IMR-90 (cell line): ENCODE measurements at regions not wholly inside any gene's neighbourhood (a gene's known extent, or its start where the extent isn't known, plus 50 kb on each side); places are given as distances from the start of the nearest gene placed in this dataset.

Experiments used
- ATAC-seq: fragments of 200-7000 bp; cut with Tn5 transposase; 2 replicates; pipeline ENCODE4 v1.9.1; 2020; ENCODE audit warnings: low read depth, mild to moderate bottlenecking, moderate library complexity
- BruUV-seq: library from RNA; stranded (reverse); fragments of 400-500 nt; replicated peaks from 2 replicates; lab custom pipeline; 2021; lab: Mats Ljungman, UMichigan
- CTCF ChIA-PET: fragments of 300-600 bp; formaldehyde crosslinking; extraction: SDS; loops from one replicate; lab custom pipeline; 2021; ENCODE audit warnings: antibody characterized with exemption; lab: Yijun Ruan, JAX
- POLR2A ChIA-PET: fragments of 300-600 bp; sonication (Branson Sonifier 250); formaldehyde crosslinking; loops from one replicate; lab custom pipeline; 2022; ENCODE audit warnings: antibody characterized with exemption; ENCODE audit not compliant: unreplicated experiment; lab: Charles Lee
- DNase-seq: peaks from one replicate; pipeline ENCODE4 v3.0.0; 2013
- H2AFZ ChIP-seq: replicated peaks from 2 replicates; pipeline ENCODE3; 2013; ENCODE audit warnings: low read length, mild to moderate bottlenecking; ENCODE audit not compliant: poor library complexity
- H2AK5ac ChIP-seq: 2 replicates; pipeline ENCODE4 v1.6.1; 2013; ENCODE audit warnings: low read depth, low read length, inconsistent platforms
- H2AK9ac ChIP-seq: replicated peaks from 2 replicates; pipeline ENCODE3; 2013; ENCODE audit warnings: mild to moderate bottlenecking, low read depth, low read length, moderate library complexity; ENCODE audit not compliant: poor library complexity
- H2BK120ac ChIP-seq: 2 replicates; pipeline ENCODE4 v1.6.1; 2013; ENCODE audit warnings: low read depth, low read length, inconsistent platforms
- H2BK15ac ChIP-seq: 3 replicates; pipeline ENCODE4 v1.6.1; 2013; ENCODE audit warnings: low read depth, low read length, inconsistent platforms
- H2BK20ac ChIP-seq: 2 replicates; pipeline ENCODE4 v1.6.1; 2013; ENCODE audit warnings: low read depth, mild to moderate bottlenecking, inconsistent platforms, low read length, moderate library complexity
- H2BK5ac ChIP-seq: 2 replicates; pipeline ENCODE4 v1.6.1; 2013; ENCODE audit warnings: mild to moderate bottlenecking, low read depth, low read length, inconsistent platforms; ENCODE audit not compliant: poor library complexity, severe bottlenecking
- H3K14ac ChIP-seq: replicated peaks from 2 replicates; pipeline ENCODE4 v1.6.1; 2013; ENCODE audit warnings: low read depth, low read length, inconsistent platforms
- H3K18ac ChIP-seq: 2 replicates; pipeline ENCODE4 v1.6.1; 2013; ENCODE audit warnings: low read depth, low read length, control low read depth
- H3K23ac ChIP-seq: 2 replicates; pipeline ENCODE4 v1.6.1; 2013; ENCODE audit warnings: low read depth, low read length, inconsistent platforms
- H3K27ac ChIP-seq: 2 replicates; pipeline ENCODE4 v1.5.1; 2013; ENCODE audit warnings: mild to moderate bottlenecking, control low read depth, low read length; ENCODE audit not compliant: insufficient read depth
- H3K27me3 ChIP-seq: 2 replicates; pipeline ENCODE4 v1.6.1; 2013; ENCODE audit warnings: low read length; ENCODE audit not compliant: control insufficient read depth, insufficient read depth
- H3K36me3 ChIP-seq: 2 replicates; pipeline ENCODE4 v1.6.1; 2013; ENCODE audit warnings: low read length, mixed read lengths; ENCODE audit not compliant: control insufficient read depth, insufficient read depth
- H3K4ac ChIP-seq: 2 replicates; pipeline ENCODE4 v1.6.1; 2013; ENCODE audit warnings: low read depth, low read length, inconsistent platforms
- H3K4me1 ChIP-seq: 2 replicates; pipeline ENCODE4 v1.6.1; 2013; ENCODE audit warnings: low read length, mixed read lengths; ENCODE audit not compliant: control insufficient read depth, insufficient read depth
- H3K4me2 ChIP-seq: 2 replicates; pipeline ENCODE4 v1.6.1; 2013; ENCODE audit warnings: low read depth, mild to moderate bottlenecking, control low read depth, low read length, moderate library complexity
- H3K4me3 ChIP-seq: 2 replicates; pipeline ENCODE4 v1.5.1; 2013; ENCODE audit warnings: low read depth, mild to moderate bottlenecking, control low read depth, low read length, moderate library complexity; ENCODE audit not compliant: insufficient read depth
- H3K56ac ChIP-seq: 2 replicates; pipeline ENCODE4 v1.6.1; 2013; ENCODE audit warnings: low read length, inconsistent platforms; ENCODE audit not compliant: insufficient read depth; ENCODE audit errors: extremely low read depth
- H3K79me1 ChIP-seq, 2 experiments: 2 replicates each; pipeline ENCODE4 v1.6.1; 2013; ENCODE audit warnings: low read length in 2 of 2, inconsistent platforms in 1 of 2, low read depth in 1 of 2
- H3K9ac ChIP-seq: 2 replicates; pipeline ENCODE4 v1.6.1; 2013; ENCODE audit warnings: low read depth, low read length, control low read depth
- H3K9me1 ChIP-seq: 2 replicates; pipeline ENCODE4 v1.6.1; 2013; ENCODE audit warnings: low read length, inconsistent platforms; ENCODE audit not compliant: insufficient read depth
- H3K9me3 ChIP-seq: 2 replicates; pipeline ENCODE4 v1.6.1; 2013; ENCODE audit warnings: low read length; ENCODE audit not compliant: control insufficient read depth, insufficient read depth
- H4K20me1 ChIP-seq: 2 replicates; pipeline ENCODE4 v1.6.1; 2013; ENCODE audit warnings: low read length, inconsistent platforms; ENCODE audit not compliant: insufficient read depth
- H4K5ac ChIP-seq: 2 replicates; pipeline ENCODE4 v1.6.1; 2013; ENCODE audit warnings: mild to moderate bottlenecking, low read depth, low read length, control low read depth
- H4K8ac ChIP-seq, 2 experiments: 2 replicates each; pipeline ENCODE4 v1.6.1; 2013; ENCODE audit warnings: low read depth in 2 of 2, low read length in 2 of 2, control low read depth in 1 of 2, inconsistent platforms in 1 of 2
- H4K91ac ChIP-seq: 2 replicates; pipeline ENCODE4 v1.6.1; 2013; ENCODE audit warnings: low read depth, low read length, inconsistent platforms; ENCODE audit not compliant: insufficient read depth
- BHLHE40 ChIP-seq: fragments of 150-350 bp; IDR thresholded peaks from 2 replicates; pipeline ENCODE4 v1.6.1; 2016; ENCODE audit warnings: mild to moderate bottlenecking, low read depth, low read length
- CEBPB ChIP-seq: IDR thresholded peaks from 2 replicates; pipeline ENCODE4 v1.6.1; 2012; ENCODE audit warnings: low read depth, low read length, improper control_type of control experiment
- CHD1 ChIP-seq: IDR thresholded peaks from 2 replicates; pipeline ENCODE4 v1.6.1; 2012; ENCODE audit warnings: low read depth, low read length, improper control_type of control experiment
- FOS ChIP-seq: fragments of 150-350 bp; IDR thresholded peaks from 2 replicates; pipeline ENCODE4 v1.6.1; 2016; ENCODE audit warnings: low read depth, low read length
- MAZ ChIP-seq: IDR thresholded peaks from 2 replicates; pipeline ENCODE4 v1.6.1; 2012; ENCODE audit warnings: low read depth, mild to moderate bottlenecking, low read length, improper control_type of control experiment, moderate library complexity, borderline replicate concordance
- MXI1 ChIP-seq: IDR thresholded peaks from 2 replicates; pipeline ENCODE4 v1.6.1; 2012; ENCODE audit warnings: low read depth, mild to moderate bottlenecking, low read length, moderate library complexity, borderline replicate concordance
- RFX5 ChIP-seq: IDR thresholded peaks from 2 replicates; pipeline ENCODE4 v1.8.0; 2012; ENCODE audit warnings: low read depth, mild to moderate bottlenecking, low read length, moderate library complexity
- SMC3 ChIP-seq: fragments of 150-350 bp; IDR thresholded peaks from 2 replicates; pipeline ENCODE4 v1.6.1; 2016; ENCODE audit warnings: low read depth, mild to moderate bottlenecking, antibody characterized with exemption, low read length, moderate library complexity
- WGBS, 2 experiments: methylation state at CpG; one replicate each; pipeline versions ENCODE4 v1.1.5 to v1.1.7; 2013; ENCODE audit warnings: missing lambda C conversion rate in 2 of 2; ENCODE audit not compliant: insufficient read length in 1 of 2; ENCODE audit errors: extremely low coverage in 2 of 2; 5-methylcytosine and 5-hydroxymethylcytosine counted together
- dilution Hi-C: fragments of 300-500 bp; cut with HindIII; formaldehyde crosslinking; loops from one replicate; pipeline ENCODE4 v1.14.3; 2018; ENCODE audit warnings: low sequenced_read_pairs; ENCODE audit not compliant: unreplicated experiment
- in situ Hi-C: fragments of 300-500 bp; cut with MboI; formaldehyde crosslinking; loops from 3 replicates; pipeline ENCODE4 v1.14.3; 2019; ENCODE audit warnings: low sequenced_read_pairs, inconsistent platforms, mixed read lengths
- intact Hi-C: fragments of 100-400 bp; cut with micrococcal nuclease; formaldehyde crosslinking; loops from 2 replicates; pipeline ENCODE4 v1.10.0; 2022
- TF ChIP-seq, protein P1 (sequence below): conservative IDR thresholded peaks from 2 replicates; pipeline ENCODE4 v1.5.1; 2012; ENCODE audit warnings: mild to moderate bottlenecking, low read depth, low read length, improper control_type of control experiment
- TF ChIP-seq, protein P2 (sequence below): fragments of 150-350 bp; IDR thresholded peaks from 2 replicates; pipeline ENCODE4 v1.6.1; 2017; ENCODE audit warnings: mild to moderate bottlenecking, antibody characterized with exemption, low read length, low read depth
- TF ChIP-seq, protein P3 (sequence below): fragments of 150-350 bp; IDR thresholded peaks from 2 replicates; pipeline ENCODE4 v1.6.1; 2016; ENCODE audit warnings: low read depth, mild to moderate bottlenecking, low read length, moderate library complexity, borderline replicate concordance

DNA sequence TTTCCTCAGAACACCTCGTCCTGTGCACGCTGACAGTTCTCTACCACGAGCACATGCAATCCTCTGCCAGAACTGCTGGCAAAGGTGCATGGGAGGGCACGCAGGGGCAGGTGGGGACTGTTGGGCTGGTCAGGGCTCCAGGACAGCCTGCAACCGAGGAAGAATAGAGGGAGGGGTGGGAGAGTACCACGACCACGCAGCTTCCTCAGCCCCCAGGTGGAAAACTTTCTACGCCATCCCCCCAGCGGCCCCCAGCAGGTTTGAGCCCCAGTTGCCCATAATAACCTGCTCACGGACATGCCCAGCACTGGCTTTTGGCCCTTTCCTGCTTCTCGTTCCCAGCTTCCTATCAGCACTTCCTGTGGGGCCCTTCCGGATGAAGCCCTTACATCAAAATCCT lies 199.3 kb downstream of the C16orf95 start:
- no peak overlapping the region for H4K91ac ChIP-seq
- no peak overlapping the region for H3K14ac ChIP-seq
- no peak overlapping the region for H3K56ac ChIP-seq
- H2AK9ac ChIP-seq = no peak overlapping the region
- no peak overlapping the region for H3K4me2 ChIP-seq
- H2BK20ac ChIP-seq = no peak overlapping the region
- no TSS peak for BruUV-seq
- no peak overlapping the region for H3K4me3 ChIP-seq
- H3K9me3 ChIP-seq = no peaks in the 10 kb centered on the region
- H3K79me1 ChIP-seq = no peaks in the 10 kb centered on the region
- ChIA-PET POLR2A (no interaction called here), CTCF (no interaction called here)
- no peak overlapping the region for H3K27ac ChIP-seq
- no peak overlapping the region for H2AK5ac ChIP-seq
- no peak overlapping the region for H4K5ac ChIP-seq
- dilution Hi-C loops = no loop called here
- no peak overlapping the region for H3K9ac ChIP-seq
- no peak overlapping the region for H3K23ac ChIP-seq
- no peak for ATAC-seq
- H3K4me1 ChIP-seq = no peaks in the 10 kb centered on the region
- in situ Hi-C loops = no loop called here
- no peak overlapping the region for H3K18ac ChIP-seq
- WGBS, 2 experiments = 60% methylated on average over 1 of the region's 12 CpGs; no CpG with 5 or more reads in 1 of the 2 experiments
- H3K9me1 ChIP-seq = no peaks in the 10 kb centered on the region
- no peak overlapping the region for H2BK120ac ChIP-seq
- H3K36me3 ChIP-seq = no peaks in the 10 kb centered on the region
- H2BK5ac ChIP-seq = no peak overlapping the region
- H4K8ac ChIP-seq = no peak overlapping the region
- TF ChIP-seq, protein P1, sequence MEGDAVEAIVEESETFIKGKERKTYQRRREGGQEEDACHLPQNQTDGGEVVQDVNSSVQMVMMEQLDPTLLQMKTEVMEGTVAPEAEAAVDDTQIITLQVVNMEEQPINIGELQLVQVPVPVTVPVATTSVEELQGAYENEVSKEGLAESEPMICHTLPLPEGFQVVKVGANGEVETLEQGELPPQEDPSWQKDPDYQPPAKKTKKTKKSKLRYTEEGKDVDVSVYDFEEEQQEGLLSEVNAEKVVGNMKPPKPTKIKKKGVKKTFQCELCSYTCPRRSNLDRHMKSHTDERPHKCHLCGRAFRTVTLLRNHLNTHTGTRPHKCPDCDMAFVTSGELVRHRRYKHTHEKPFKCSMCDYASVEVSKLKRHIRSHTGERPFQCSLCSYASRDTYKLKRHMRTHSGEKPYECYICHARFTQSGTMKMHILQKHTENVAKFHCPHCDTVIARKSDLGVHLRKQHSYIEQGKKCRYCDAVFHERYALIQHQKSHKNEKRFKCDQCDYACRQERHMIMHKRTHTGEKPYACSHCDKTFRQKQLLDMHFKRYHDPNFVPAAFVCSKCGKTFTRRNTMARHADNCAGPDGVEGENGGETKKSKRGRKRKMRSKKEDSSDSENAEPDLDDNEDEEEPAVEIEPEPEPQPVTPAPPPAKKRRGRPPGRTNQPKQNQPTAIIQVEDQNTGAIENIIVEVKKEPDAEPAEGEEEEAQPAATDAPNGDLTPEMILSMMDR = no peak
- TF ChIP-seq SMC3 (no peak), MAZ (no peak), CEBPB (no peak), FOS (no peak), RFX5 (no peak), BHLHE40 (no peak), MXI1 (no peak), CHD1 (no peak)
- TF ChIP-seq, protein P2, sequence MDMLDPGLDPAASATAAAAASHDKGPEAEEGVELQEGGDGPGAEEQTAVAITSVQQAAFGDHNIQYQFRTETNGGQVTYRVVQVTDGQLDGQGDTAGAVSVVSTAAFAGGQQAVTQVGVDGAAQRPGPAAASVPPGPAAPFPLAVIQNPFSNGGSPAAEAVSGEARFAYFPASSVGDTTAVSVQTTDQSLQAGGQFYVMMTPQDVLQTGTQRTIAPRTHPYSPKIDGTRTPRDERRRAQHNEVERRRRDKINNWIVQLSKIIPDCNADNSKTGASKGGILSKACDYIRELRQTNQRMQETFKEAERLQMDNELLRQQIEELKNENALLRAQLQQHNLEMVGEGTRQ = no peak
- TF ChIP-seq, protein P3, sequence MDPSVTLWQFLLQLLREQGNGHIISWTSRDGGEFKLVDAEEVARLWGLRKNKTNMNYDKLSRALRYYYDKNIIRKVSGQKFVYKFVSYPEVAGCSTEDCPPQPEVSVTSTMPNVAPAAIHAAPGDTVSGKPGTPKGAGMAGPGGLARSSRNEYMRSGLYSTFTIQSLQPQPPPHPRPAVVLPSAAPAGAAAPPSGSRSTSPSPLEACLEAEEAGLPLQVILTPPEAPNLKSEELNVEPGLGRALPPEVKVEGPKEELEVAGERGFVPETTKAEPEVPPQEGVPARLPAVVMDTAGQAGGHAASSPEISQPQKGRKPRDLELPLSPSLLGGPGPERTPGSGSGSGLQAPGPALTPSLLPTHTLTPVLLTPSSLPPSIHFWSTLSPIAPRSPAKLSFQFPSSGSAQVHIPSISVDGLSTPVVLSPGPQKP = no peak
- H2BK15ac ChIP-seq = no peak overlapping the region
- H3K4ac ChIP-seq = no peak overlapping the region
- H3K27me3 ChIP-seq = peaks cover 45% of the 10 kb centered on the region
- intact Hi-C loops = no loop called here
- no peaks in the 10 kb centered on the region for H4K20me1 ChIP-seq
- H2AFZ ChIP-seq = no peak overlapping the region
- DNase-seq = no peak
